ENCODE measurements at regions not wholly inside any gene's neighbourhood (a gene's known extent, or its start where the extent isn't known, plus 50 kb on each side); places are given as distances from the start of the nearest gene placed in this dataset.

GRCh38 chr13:109856350-109856749, 70.0 kb upstream of the IRS2 start:
- no peak overlapping the region for H3K4me3 ChIP-seq
- intact Hi-C loops (cut with DNase I; ENCODE audit: low total_unique reads) = no loop called here
- H3K9me3 ChIP-seq = no peaks in the 10 kb centered on the region
- no peak overlapping the region for H3K27ac ChIP-seq
- H3K36me3 ChIP-seq = no peaks in the 10 kb centered on the region
- DNase-seq (ENCODE audit: low spot score in 2 of 2) = no peak
- TF ChIP-seq CTCF (IDR thresholded peaks at IDR 0.05) (no peak), POLR2A (IDR thresholded peaks at IDR 0.05) (no peak), POLR2AphosphoS5 (IDR thresholded peaks at IDR 0.05) (no peak)
- H3K4me1 ChIP-seq = no peaks in the 10 kb centered on the region
- no peaks in the 10 kb centered on the region for H3K27me3 ChIP-seq

DNA sequence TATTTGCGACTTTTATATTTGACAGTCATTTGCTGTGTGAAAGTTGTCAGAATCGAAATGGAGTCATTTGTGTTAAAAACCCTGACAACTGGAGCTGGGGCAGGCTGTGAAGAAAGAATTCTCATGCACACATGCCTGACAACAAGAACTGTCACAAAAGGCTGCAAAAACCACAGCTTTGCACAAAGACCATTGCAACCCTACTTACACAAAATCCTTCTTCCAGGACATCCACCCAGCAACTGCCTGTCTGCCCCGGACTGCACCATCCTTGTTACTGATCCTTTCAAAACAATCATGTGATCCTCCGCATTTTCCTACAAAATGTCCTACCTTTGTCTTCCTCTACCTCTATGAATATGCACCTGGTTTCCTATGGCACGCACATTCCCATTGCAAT, 66.8 kb upstream of the IRS2 start:
- TF ChIP-seq POLR2AphosphoS5 (IDR thresholded peaks at IDR 0.05) (no peak), CTCF (IDR thresholded peaks at IDR 0.05) (no peak), POLR2A (IDR thresholded peaks at IDR 0.05) (no peak)
- Histone ChIP-seq H3K4me3 (no peak overlapping the region), H3K4me1 (no peaks in the 10 kb centered on the region), H3K27me3 (no peaks in the 10 kb centered on the region), H3K36me3 (no peaks in the 10 kb centered on the region), H3K9me3 (no peaks in the 10 kb centered on the region), H3K27ac (no peak overlapping the region)
- DNase-seq (ENCODE audit: low spot score in 2 of 2) = no peak
- intact Hi-C loops (cut with DNase I; ENCODE audit: low total_unique reads) = no loop called here

GRCh38 chr13:109846185-109846584, 59.8 kb upstream of the IRS2 start:
- Histone ChIP-seq H3K4me3 (no peak overlapping the region), H3K36me3 (no peaks in the 10 kb centered on the region), H3K27ac (no peak overlapping the region), H3K4me1 (no peaks in the 10 kb centered on the region), H3K9me3 (no peaks in the 10 kb centered on the region), H3K27me3 (no peaks in the 10 kb centered on the region)
- TF ChIP-seq POLR2A (IDR thresholded peaks at IDR 0.05) = no peak
- no peak for TF ChIP-seq CTCF (IDR thresholded peaks at IDR 0.05)
- no peak for TF ChIP-seq POLR2AphosphoS5 (IDR thresholded peaks at IDR 0.05)
- DNase-seq (ENCODE audit: low spot score in 2 of 2) = no peak
- intact Hi-C loops (cut with DNase I; ENCODE audit: low total_unique reads) = no loop called here

- intact Hi-C loops (cut with DNase I; ENCODE audit: low total_unique reads) = no loop called here
Observed at GRCh38 chr13:109844396-109844795, 58.0 kb upstream of the IRS2 start.

GRCh38 chr13:109843695-109844094, 57.3 kb upstream of the IRS2 start:
- TF ChIP-seq POLR2AphosphoS5 (IDR thresholded peaks at IDR 0.05) (no peak), CTCF (IDR thresholded peaks at IDR 0.05) (no peak), POLR2A (IDR thresholded peaks at IDR 0.05) (no peak)
- H3K27me3 ChIP-seq = no peaks in the 10 kb centered on the region
- DNase-seq (ENCODE audit: low spot score in 2 of 2) = no peak
- intact Hi-C loops (cut with DNase I; ENCODE audit: low total_unique reads) = no loop called here
- no peak overlapping the region for H3K4me3 ChIP-seq
- H3K9me3 ChIP-seq = no peaks in the 10 kb centered on the region
- no peaks in the 10 kb centered on the region for H3K4me1 ChIP-seq
- no peak overlapping the region for H3K27ac ChIP-seq
- no peaks in the 10 kb centered on the region for H3K36me3 ChIP-seq

More at GRCh38 chr13:109844396-109844795, 58.0 kb upstream of the IRS2 start:
- no peaks in the 10 kb centered on the region for H3K27me3 ChIP-seq
- TF ChIP-seq CTCF (IDR thresholded peaks at IDR 0.05) = no peak
- no peak for TF ChIP-seq POLR2AphosphoS5 (IDR thresholded peaks at IDR 0.05)
- no peak for TF ChIP-seq POLR2A (IDR thresholded peaks at IDR 0.05)
- H3K4me3 ChIP-seq = no peak overlapping the region
- no peaks in the 10 kb centered on the region for H3K36me3 ChIP-seq
- no peaks in the 10 kb centered on the region for H3K4me1 ChIP-seq
- no peak for DNase-seq (ENCODE audit: low spot score in 2 of 2)
- no peaks in the 10 kb centered on the region for H3K9me3 ChIP-seq
- no peak overlapping the region for H3K27ac ChIP-seq
